GM13977 (cell line): ENCODE measurements at regions not wholly inside any gene's neighbourhood (a gene's known extent, or its start where the extent isn't known, plus 50 kb on each side); places are given as distances from the start of the nearest gene placed in this dataset.

Experiments
- DNase-seq: peaks from one replicate; pipeline ENCODE4 v3.0.0; 2012; ENCODE audit warnings: low spot score
- CTCF ChIP-seq: IDR thresholded peaks from 2 replicates; pipeline ENCODE4 v1.5.1; 2012; ENCODE audit warnings: mild to moderate bottlenecking, control low read depth; ENCODE audit not compliant: insufficient read depth; ENCODE audit errors: extremely low read depth, missing control alignments
- in situ Hi-C: fragments of 300-500 bp; cut with MboI; formaldehyde crosslinking; loops from one replicate; pipeline ENCODE4 v1.12.0; 2022; ENCODE audit warnings: low sequenced_read_pairs, low pct_unique_long_range_greater_than_20kb, mixed read lengths, inconsistent platforms; ENCODE audit not compliant: unreplicated experiment

- in situ Hi-C loops: no loop called here
- no peak for DNase-seq
- TF ChIP-seq CTCF: no peak
These were observed 210.2 kb upstream of the TNP1 start for GRCh38 chr2:217070043-217070430.

- DNase-seq: no peak
- TF ChIP-seq CTCF: no peak
- in situ Hi-C loops: no loop called here
These were observed 209.6 kb upstream of the TNP1 start for GRCh38 chr2:217069263-217070042.

GRCh38 chr2:217068677-217069250 lies 208.9 kb upstream of the TNP1 start:
- DNase-seq: no peak
- TF ChIP-seq CTCF: no peak

GRCh38 chr2:217067787-217068186 lies 207.9 kb upstream of the TNP1 start:
- DNase-seq: no peak
- TF ChIP-seq CTCF: no peak
- in situ Hi-C loops: no loop called here

More at GRCh38 chr2:217068677-217069250, 208.9 kb upstream of the TNP1 start:
- in situ Hi-C loops: no loop called here

- in situ Hi-C loops: no loop called here
- DNase-seq: no peak
- TF ChIP-seq CTCF: no peak
These were observed 206.8 kb upstream of the TNP1 start for GRCh38 chr2:217066510-217067270.

- no peak for DNase-seq
- in situ Hi-C loops: no loop called here
- no peak for TF ChIP-seq CTCF
These were observed 206.0 kb upstream of the TNP1 start for GRCh38 chr2:217065695-217066405.
